ENCODE measurements at regions not wholly inside any gene's neighbourhood (a gene's known extent, or its start where the extent isn't known, plus 50 kb on each side); places are given as distances from the start of the nearest gene placed in this dataset.

- DNase-seq: no peak
- no peak overlapping the region for H3K4me3 ChIP-seq (ENCODE audit: low read length)
- no peaks in the 10 kb centered on the region for H3K27me3 ChIP-seq (ENCODE audit: control insufficient read depth, insufficient read depth, low read length)
- peaks cover 7% of the 10 kb centered on the region for H3K9me3 ChIP-seq (replicated peaks; ENCODE audit: control insufficient read depth, low read depth, low read length)
- WGBS (ENCODE audit: insufficient coverage): 100% methylated on average over 2 of the region's 6 CpGs
- no peak overlapping the region for H3K27ac ChIP-seq (ENCODE audit: low read length)
- H3K4me1 ChIP-seq (ENCODE audit: control insufficient read depth, insufficient read depth, low read length): peaks cover 26% of the 10 kb centered on the region
- no peaks in the 10 kb centered on the region for H3K36me3 ChIP-seq (ENCODE audit: control insufficient read depth, insufficient read depth, low read length)
Measured at GRCh38 chr1:55938861-55939260, 640.5 kb downstream of the PLPP3 start.

GRCh38 chr1:55938376-55938850, 641.0 kb downstream of the PLPP3 start:
- no peaks in the 10 kb centered on the region for H3K27me3 ChIP-seq (ENCODE audit: control insufficient read depth, insufficient read depth, low read length)
- H3K9me3 ChIP-seq (replicated peaks; ENCODE audit: control insufficient read depth, low read depth, low read length): peaks cover 7% of the 10 kb centered on the region
- no peak overlapping the region for H3K4me3 ChIP-seq (ENCODE audit: low read length)
- H3K36me3 ChIP-seq (ENCODE audit: control insufficient read depth, insufficient read depth, low read length): no peaks in the 10 kb centered on the region
- peaks cover 26% of the 10 kb centered on the region for H3K4me1 ChIP-seq (ENCODE audit: control insufficient read depth, insufficient read depth, low read length)
- H3K27ac ChIP-seq (ENCODE audit: low read length): no peak overlapping the region
- WGBS (ENCODE audit: insufficient coverage): 79% methylated on average over 3 of the region's 5 CpGs
- peak; percentile 33 for DNase-seq

GRCh38 chr1:55937840-55938375, 641.5 kb downstream of the PLPP3 start:
- Histone ChIP-seq H3K4me1 (ENCODE audit: control insufficient read depth, insufficient read depth, low read length) (peaks cover 26% of the 10 kb centered on the region), H3K9me3 (replicated peaks; ENCODE audit: control insufficient read depth, low read depth, low read length) (peaks cover 7% of the 10 kb centered on the region), H3K27me3 (ENCODE audit: control insufficient read depth, insufficient read depth, low read length) (no peaks in the 10 kb centered on the region), H3K27ac (ENCODE audit: low read length) (no peak overlapping the region), H3K4me3 (ENCODE audit: low read length) (no peak overlapping the region), H3K36me3 (ENCODE audit: control insufficient read depth, insufficient read depth, low read length) (no peaks in the 10 kb centered on the region)
- 60% methylated on average over 3 of the region's 3 CpGs for WGBS (ENCODE audit: insufficient coverage)
- DNase-seq: no peak

- Histone ChIP-seq H3K9me3 (replicated peaks; ENCODE audit: control insufficient read depth, low read depth, low read length) (peaks cover 5% of the 10 kb centered on the region), H3K4me1 (ENCODE audit: control insufficient read depth, insufficient read depth, low read length) (peaks cover 42% of the 10 kb centered on the region), H3K4me3 (ENCODE audit: low read length) (no peak overlapping the region), H3K27me3 (ENCODE audit: control insufficient read depth, insufficient read depth, low read length) (no peaks in the 10 kb centered on the region), H3K27ac (ENCODE audit: low read length) (no peak overlapping the region), H3K36me3 (ENCODE audit: control insufficient read depth, insufficient read depth, low read length) (no peaks in the 10 kb centered on the region)
- no CpG with 5 or more reads among the region's 5 CpGs for WGBS (ENCODE audit: insufficient coverage)
- DNase-seq: no peak
Measured at GRCh38 chr1:55935236-55935635, 644.1 kb downstream of the PLPP3 start.

- Histone ChIP-seq H3K27me3 (ENCODE audit: control insufficient read depth, insufficient read depth, low read length) (no peaks in the 10 kb centered on the region), H3K9me3 (replicated peaks; ENCODE audit: control insufficient read depth, low read depth, low read length) (peaks cover 5% of the 10 kb centered on the region), H3K4me1 (ENCODE audit: control insufficient read depth, insufficient read depth, low read length) (peaks cover 28% of the 10 kb centered on the region), H3K36me3 (ENCODE audit: control insufficient read depth, insufficient read depth, low read length) (no peaks in the 10 kb centered on the region), H3K4me3 (ENCODE audit: low read length) (no peak overlapping the region), H3K27ac (ENCODE audit: low read length) (no peak overlapping the region)
- no CpG with 5 or more reads among the region's 1 CpG for WGBS (ENCODE audit: insufficient coverage)
- no peak for DNase-seq
Measured at GRCh38 chr1:55932402-55932801, 647.0 kb downstream of the PLPP3 start.

- Histone ChIP-seq H3K27me3 (ENCODE audit: control insufficient read depth, insufficient read depth, low read length) (no peaks in the 10 kb centered on the region), H3K4me3 (ENCODE audit: low read length) (no peak overlapping the region), H3K9me3 (replicated peaks; ENCODE audit: control insufficient read depth, low read depth, low read length) (peaks cover 5% of the 10 kb centered on the region), H3K36me3 (ENCODE audit: control insufficient read depth, insufficient read depth, low read length) (no peaks in the 10 kb centered on the region), H3K27ac (ENCODE audit: low read length) (peak overlapping the region; percentile 60), H3K4me1 (ENCODE audit: control insufficient read depth, insufficient read depth, low read length) (peaks cover 28% of the 10 kb centered on the region)
- 15% methylated on average over 1 of the region's 4 CpGs for WGBS (ENCODE audit: insufficient coverage)
- peak; percentile 96 for DNase-seq
Measured at GRCh38 chr1:55931081-55931940, 648.1 kb downstream of the PLPP3 start.

DNA sequence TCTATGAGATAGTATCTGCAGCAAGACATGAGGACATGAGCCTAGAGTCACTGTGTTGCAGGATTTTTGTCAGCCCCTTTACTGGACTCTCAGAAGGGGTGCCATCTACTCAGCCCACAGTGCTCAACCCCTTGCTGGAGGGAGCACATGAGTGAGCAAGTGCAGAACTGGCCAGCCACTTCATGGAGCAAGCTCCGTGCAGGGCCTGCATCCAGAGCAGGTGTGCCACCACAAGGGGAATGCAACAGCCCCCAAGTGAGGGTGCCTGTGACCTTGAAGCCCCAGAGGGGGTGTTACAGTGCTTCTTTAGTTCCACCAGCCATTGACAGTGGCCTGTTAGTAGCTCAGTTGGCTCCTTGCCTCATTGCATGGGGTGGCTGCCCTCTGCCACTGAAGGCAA, 649.7 kb downstream of the PLPP3 start:
- H3K9me3 ChIP-seq (replicated peaks; ENCODE audit: control insufficient read depth, low read depth, low read length): no peaks in the 10 kb centered on the region
- no peak overlapping the region for H3K4me3 ChIP-seq (ENCODE audit: low read length)
- WGBS (ENCODE audit: insufficient coverage): 86% methylated on average over 1 of the region's 1 CpG
- no peaks in the 10 kb centered on the region for H3K36me3 ChIP-seq (ENCODE audit: control insufficient read depth, insufficient read depth, low read length)
- H3K27ac ChIP-seq (ENCODE audit: low read length): no peak overlapping the region
- DNase-seq: no peak
- peaks cover 28% of the 10 kb centered on the region for H3K4me1 ChIP-seq (ENCODE audit: control insufficient read depth, insufficient read depth, low read length)
- H3K27me3 ChIP-seq (ENCODE audit: control insufficient read depth, insufficient read depth, low read length): no peaks in the 10 kb centered on the region

DNA sequence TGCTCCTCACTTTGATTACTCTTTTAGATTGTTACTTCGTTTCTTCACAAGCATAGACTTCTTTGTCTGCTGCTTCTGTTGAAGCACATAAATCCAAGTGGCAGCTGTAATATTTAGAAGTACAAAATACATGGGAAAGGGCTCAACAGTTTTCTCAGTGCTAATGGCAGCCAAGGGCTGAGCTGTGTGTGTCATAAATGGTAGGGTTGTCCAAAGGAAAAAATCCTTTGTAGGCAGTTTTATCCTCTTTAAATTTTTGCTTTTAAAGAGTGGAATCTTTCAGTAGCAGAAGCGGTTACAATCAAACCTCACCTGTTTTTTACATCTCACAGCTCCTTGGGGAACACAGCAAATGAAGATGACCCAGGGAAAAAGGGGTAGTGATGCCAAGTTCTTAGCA, 650.8 kb downstream of the PLPP3 start:
- H3K4me3 ChIP-seq (ENCODE audit: low read length): no peak overlapping the region
- DNase-seq: peak; percentile 86
- peak overlapping the region; percentile 17 for H3K27ac ChIP-seq (ENCODE audit: low read length)
- no peaks in the 10 kb centered on the region for H3K36me3 ChIP-seq (ENCODE audit: control insufficient read depth, insufficient read depth, low read length)
- no peaks in the 10 kb centered on the region for H3K27me3 ChIP-seq (ENCODE audit: control insufficient read depth, insufficient read depth, low read length)
- no CpG with 5 or more reads among the region's 2 CpGs for WGBS (ENCODE audit: insufficient coverage)
- peaks cover 28% of the 10 kb centered on the region for H3K4me1 ChIP-seq (ENCODE audit: control insufficient read depth, insufficient read depth, low read length)
- H3K9me3 ChIP-seq (replicated peaks; ENCODE audit: control insufficient read depth, low read depth, low read length): no peaks in the 10 kb centered on the region

- H3K27ac ChIP-seq (ENCODE audit: low read length): no peak overlapping the region
- H3K4me1 ChIP-seq (ENCODE audit: control insufficient read depth, insufficient read depth, low read length): peaks cover 28% of the 10 kb centered on the region
- DNase-seq: no peak
- no peaks in the 10 kb centered on the region for H3K9me3 ChIP-seq (replicated peaks; ENCODE audit: control insufficient read depth, low read depth, low read length)
- H3K36me3 ChIP-seq (ENCODE audit: control insufficient read depth, insufficient read depth, low read length): no peaks in the 10 kb centered on the region
- no peak overlapping the region for H3K4me3 ChIP-seq (ENCODE audit: low read length)
- no CpG with 5 or more reads among the region's 1 CpG for WGBS (ENCODE audit: insufficient coverage)
- H3K27me3 ChIP-seq (ENCODE audit: control insufficient read depth, insufficient read depth, low read length): no peaks in the 10 kb centered on the region
Measured at GRCh38 chr1:55927702-55928290, 651.6 kb downstream of the PLPP3 start.

GRCh38 chr1:55926906-55927471, 652.4 kb downstream of the PLPP3 start:
- no peak overlapping the region for H3K4me3 ChIP-seq (ENCODE audit: low read length)
- peaks cover 25% of the 10 kb centered on the region for H3K4me1 ChIP-seq (ENCODE audit: control insufficient read depth, insufficient read depth, low read length)
- no peaks in the 10 kb centered on the region for H3K9me3 ChIP-seq (replicated peaks; ENCODE audit: control insufficient read depth, low read depth, low read length)
- 89% methylated on average over 7 of the region's 11 CpGs for WGBS (ENCODE audit: insufficient coverage)
- H3K36me3 ChIP-seq (ENCODE audit: control insufficient read depth, insufficient read depth, low read length): no peaks in the 10 kb centered on the region
- no peak for DNase-seq
- H3K27me3 ChIP-seq (ENCODE audit: control insufficient read depth, insufficient read depth, low read length): no peaks in the 10 kb centered on the region
- H3K27ac ChIP-seq (ENCODE audit: low read length): no peak overlapping the region
